RCC 7860 (cell line): ENCODE measurements at regions not wholly inside any gene's neighbourhood (a gene's known extent, or its start where the extent isn't known, plus 50 kb on each side); places are given as distances from the start of the nearest gene placed in this dataset.
A peak's percentile ranks its signal among the peaks of the same experiment; 100 is the strongest.

ENCODE experiments used
- DNase-seq: peaks from one replicate; pipeline ENCODE4 v3.0.0-alpha.2; 2015; ENCODE audit warnings: low spot score
- FAIRE-seq: peaks from 2 replicates; lab custom pipeline; 2012; peaks lifted over from hg19 to GRCh38; lab: Jason Lieb, UNC

- no peak for DNase-seq
- no peak for FAIRE-seq
These were observed 630.0 kb upstream of the TENM3 start for GRCh38 chr4:181613200-181613599.

DNA sequence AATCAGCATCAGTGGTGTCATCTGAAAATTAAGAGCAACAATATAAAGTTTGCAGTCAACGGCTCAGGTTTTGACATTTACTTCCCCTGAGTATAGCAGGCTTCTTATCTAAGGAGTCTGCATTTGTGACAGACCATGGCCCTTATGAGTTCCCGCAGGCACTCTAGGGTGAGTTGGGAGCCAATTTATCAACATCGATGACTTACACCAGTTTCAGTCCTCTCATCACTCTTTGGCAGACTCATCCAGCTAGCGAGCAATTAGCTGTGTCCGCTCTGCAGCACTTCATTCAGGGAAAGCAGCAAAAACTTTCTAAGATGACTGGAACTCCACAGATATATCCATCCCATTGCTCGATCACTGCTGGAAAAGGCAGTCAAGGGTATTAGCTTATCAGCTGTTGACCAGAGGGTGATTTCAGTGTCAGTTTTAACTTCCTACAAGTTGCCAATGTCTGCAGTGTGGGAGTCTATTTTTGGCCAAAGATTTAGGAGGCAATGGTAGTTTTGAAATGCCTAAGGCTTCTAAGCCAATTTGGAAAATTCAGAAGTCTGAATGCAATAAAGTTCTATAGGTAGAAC, 625.1 kb upstream of the TENM3 start:
- FAIRE-seq, result no peak
- no peak for DNase-seq

- DNase-seq (no peak), FAIRE-seq (no peak)
These were observed 624.3 kb upstream of the TENM3 start for GRCh38 chr4:181618896-181619295.

DNA sequence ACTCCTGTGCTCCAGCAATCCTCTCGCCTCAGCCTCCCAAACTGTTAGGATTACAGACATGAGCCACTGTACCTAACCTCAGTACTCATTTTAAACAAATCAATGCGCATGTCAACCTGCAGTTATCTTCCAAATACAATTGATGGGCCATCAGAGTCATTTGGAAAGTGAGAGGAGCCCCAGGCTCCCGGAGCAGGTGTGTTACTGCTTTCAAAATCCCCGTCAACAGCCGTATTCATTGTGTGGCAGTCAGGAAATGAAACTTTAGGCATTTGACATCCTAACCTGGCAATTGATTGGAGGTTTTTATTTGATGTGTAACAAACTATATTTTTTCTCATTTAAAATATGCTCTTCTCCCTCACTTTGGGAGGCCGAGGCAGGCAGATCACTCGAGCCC, 623.6 kb upstream of the TENM3 start:
- no peak for FAIRE-seq

GRCh38 chr4:181637186-181638105, 605.8 kb upstream of the TENM3 start:
- DNase-seq (no peak), FAIRE-seq (no peak)

More for the DNA sequence above, 623.6 kb upstream of the TENM3 start:
- DNase-seq, result no peak

DNA sequence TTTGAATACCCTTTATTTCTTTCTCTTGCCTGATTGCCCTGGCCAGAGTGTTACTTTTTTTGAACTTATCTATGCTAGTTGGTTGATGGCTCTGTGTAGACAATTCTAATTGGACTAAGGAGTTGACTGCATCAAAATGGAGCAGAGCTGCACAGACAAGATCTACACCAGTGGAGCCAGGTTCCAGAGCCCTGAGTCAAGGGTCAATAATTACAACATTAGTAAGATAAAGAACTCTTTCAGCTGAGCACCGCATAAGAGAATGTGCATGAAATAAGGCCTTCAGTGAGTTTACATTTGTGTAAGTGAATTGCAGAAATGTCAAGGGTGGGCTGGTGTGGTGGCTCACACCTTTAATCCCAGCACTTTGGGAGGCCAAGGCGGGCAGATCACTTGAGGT, 599.7 kb upstream of the TENM3 start:
- FAIRE-seq (no peak), DNase-seq (no peak)

- FAIRE-seq (no peak), DNase-seq (no peak)
These were observed 597.7 kb upstream of the TENM3 start for GRCh38 chr4:181645489-181645888.

GRCh38 chr4:181646864-181647263, 596.3 kb upstream of the TENM3 start:
- DNase-seq, result no peak
- no peak for FAIRE-seq

- FAIRE-seq (no peak), DNase-seq (no peak)
These were observed 595.6 kb upstream of the TENM3 start for GRCh38 chr4:181647396-181648147.

DNA sequence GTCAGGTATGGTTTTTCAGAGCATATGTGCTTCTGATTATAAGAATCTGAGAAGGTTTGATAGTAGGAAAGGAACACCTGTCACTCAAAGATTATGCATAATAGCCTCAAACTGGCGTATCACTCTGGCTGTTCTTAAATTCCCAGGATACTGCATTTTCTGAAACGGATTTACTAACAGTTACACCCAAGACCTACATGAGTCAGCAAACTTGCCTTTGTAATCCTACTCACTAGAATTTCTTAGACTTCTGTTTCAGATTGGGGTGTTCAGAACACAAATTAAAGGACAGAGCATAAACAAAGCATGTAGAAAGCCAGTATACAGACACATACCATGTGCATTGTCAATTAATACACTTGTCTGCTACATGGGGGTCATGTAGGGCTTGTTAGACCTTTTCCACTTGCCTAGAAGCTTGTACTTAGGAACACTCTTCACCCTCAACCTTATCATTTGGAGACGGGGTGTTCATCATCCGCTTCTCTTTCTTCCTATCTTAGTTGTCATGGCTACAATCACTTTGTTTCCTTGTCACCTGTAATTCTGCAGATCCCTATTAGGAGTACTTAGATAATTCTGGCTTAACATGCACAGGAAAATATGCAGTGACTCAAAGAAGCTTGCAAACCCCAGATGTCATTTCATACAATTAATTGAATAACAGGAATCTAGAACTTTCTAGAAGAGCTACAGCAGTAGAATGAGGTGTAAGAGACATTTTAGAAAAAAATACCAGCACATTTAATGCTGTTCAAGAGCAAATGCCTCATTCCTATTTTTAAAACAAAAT, 593.0 kb upstream of the TENM3 start:
- DNase-seq (no peak), FAIRE-seq (no peak)

DNA sequence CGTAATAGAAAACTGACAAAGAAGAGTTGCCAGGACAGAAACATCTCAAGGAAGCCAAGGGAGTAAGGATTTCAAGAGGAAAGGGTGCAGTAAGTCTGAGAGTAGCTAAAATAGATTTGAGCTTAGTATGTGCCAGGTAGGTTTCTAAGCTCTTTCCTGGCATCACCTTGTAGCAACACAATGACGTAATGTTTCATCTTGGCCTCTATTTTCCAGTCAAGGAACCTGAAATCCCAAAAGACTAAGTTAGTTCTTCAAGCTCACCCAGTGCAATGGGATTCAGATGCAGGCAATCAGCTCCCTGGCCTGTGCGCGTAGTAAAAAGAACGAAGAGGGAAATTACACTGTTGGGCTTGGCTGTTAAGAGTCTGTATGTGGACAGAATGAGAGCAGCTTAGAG, 586.5 kb upstream of the TENM3 start:
- no peak for FAIRE-seq
- no peak for DNase-seq

DNA sequence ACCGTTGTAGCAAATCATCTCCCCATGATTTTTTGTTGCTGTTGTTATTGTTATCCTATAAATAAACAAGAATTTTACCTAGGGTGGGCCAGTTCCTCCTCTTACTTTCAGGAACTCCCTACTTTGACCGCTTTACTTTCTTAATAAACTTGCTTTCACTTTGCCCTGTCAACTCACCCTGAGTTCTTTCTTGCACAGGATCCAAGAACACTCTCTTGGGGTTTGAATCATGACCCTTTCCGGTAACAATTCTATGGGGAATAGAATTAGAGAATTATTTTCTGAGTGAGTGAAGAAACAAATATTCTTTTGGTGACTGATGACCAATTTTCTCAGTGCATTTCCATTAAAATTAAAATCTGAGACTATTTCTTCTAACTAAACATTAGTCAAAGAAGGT, 584.0 kb upstream of the TENM3 start:
- no peak for FAIRE-seq
- no peak for DNase-seq

DNA sequence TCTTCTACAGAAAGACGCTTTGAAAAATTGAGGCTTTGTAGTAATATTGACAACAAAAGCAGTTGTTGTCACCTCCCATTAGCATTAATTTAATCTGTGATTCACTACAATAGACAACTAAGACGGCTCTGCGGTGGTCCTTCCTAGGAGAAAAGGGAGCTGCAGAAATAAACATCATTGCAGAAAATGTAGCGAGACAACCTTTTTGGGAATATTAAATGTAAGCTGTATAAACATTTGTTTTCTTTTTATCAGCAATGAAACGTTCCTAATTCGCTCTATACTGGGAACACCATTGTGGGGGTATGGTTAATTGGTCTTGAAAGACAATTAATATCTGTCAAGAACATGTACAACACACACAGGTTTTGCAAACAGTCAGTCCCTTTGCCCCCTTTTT, 583.3 kb upstream of the TENM3 start:
- DNase-seq (no peak), FAIRE-seq (no peak)

GRCh38 chr4:181661090-181661489, 582.1 kb upstream of the TENM3 start:
- peak; percentile 83 for FAIRE-seq
- peak; percentile 51 for DNase-seq

DNA sequence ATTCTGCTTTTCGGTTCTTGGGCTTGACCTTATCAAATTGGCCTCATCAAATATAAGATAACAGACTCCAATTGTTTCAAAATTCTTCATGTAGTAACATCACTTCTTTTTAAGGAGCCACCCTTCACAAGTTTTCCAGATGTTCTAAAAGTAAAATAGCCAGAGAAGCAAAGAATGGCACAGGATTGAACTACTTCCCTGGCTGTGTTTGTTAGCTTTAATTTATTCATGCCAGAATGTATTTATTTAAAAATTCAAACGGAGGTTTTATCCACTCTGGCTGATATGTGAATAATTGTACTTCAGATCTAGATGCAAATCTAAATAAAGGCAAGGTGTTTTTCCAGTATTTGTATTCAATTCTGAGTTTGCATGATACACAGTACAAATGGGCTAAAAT, 581.3 kb upstream of the TENM3 start:
- DNase-seq, result no peak
- FAIRE-seq, result no peak

DNA sequence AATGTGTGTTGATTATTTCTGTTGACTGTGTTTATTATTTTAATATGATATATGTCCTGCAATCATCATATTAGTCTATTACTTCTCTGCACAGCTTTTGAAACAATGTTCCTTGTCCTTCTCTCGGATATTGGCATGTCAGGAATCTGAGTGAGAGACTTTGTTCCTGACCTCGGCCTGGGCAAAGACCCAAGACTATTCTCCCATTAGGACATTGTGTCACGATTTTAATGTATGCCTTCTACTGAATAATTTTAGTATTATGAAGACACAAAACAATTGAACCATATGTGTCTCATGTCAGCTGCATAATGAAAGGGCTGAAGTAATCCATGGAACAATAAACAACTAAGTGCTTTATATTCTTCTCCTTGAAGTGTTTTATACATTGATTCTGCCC, 580.8 kb upstream of the TENM3 start:
- FAIRE-seq, result peak; percentile 44

GRCh38 chr4:181670506-181670905, 572.7 kb upstream of the TENM3 start:
- FAIRE-seq, result no peak
- DNase-seq, result no peak

More for the DNA sequence above, 580.8 kb upstream of the TENM3 start:
- DNase-seq, result peak; percentile 8

DNA sequence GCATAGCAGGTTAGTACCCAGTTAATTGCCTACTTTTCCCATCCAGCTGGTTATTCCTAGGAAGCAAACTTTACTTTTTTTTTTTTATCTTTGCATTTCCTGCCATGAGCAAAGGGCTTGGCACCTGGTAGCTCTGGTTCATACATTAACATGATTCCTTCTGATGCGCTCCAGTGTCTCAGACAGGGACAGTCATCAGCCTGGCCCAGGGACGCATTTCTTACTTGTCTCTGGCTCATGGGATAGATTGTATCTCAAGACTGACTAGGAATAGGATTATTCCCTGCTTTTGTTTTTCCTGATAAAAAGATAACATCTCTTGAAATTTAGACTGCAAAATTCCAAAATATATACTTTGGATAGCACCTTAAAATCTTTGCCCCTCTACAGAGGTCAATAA, 571.5 kb upstream of the TENM3 start:
- DNase-seq, result no peak
- FAIRE-seq, result no peak

GRCh38 chr4:181672751-181673150, 570.5 kb upstream of the TENM3 start:
- FAIRE-seq, result no peak
- no peak for DNase-seq

- DNase-seq, result no peak
- FAIRE-seq, result no peak
These were observed 568.8 kb upstream of the TENM3 start for GRCh38 chr4:181674315-181674875.

DNA sequence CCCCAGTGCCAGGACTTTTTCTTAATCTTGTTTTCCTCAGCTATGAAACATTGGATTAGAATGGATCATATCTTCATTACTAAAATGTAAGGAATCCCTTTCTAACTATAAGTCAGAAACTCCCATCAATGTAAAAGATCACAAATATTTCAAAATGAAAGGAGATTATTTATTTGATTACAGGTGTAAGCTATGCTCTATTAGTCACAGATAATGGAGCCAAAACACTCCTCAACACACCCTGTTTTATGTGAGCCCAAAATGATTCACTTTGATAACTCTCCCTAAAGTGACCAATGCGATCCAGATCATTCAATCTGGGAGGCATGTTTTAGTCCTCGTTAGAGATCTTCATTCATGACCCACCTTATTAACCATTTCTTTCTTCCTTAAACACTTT, 566.7 kb upstream of the TENM3 start:
- DNase-seq (no peak), FAIRE-seq (no peak)
